ENCODE measurements at regions not wholly inside any gene's neighbourhood (a gene's known extent, or its start where the extent isn't known, plus 50 kb on each side); places are given as distances from the start of the nearest gene placed in this dataset.
"Not testable (repeated sequence)": the region's sequence is repeated elsewhere in the genome, so short reads cannot be mapped to it uniquely, and the experiment has no call there.

DNA sequence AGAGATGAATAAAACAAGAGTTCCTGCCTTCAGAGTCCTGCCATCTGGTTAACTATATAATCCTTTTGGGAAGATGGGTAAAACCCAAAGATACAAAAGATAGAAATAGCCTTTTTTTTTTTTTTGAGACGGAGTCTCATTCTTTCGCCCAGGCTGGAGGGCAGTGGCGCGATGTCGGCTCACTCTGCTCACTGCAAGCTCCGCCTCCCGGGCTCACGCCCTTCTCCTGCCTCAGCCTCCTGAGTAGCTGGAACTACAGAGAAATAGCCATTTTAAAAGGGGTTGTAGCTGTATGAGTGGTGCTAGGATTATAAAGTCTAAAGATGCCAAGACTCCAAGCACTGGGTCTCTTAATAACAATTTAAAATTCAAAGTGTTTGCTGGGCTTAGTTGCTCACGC is 97.2 kb downstream of the KDR start:
- DNase-seq = no peak

- no peak for DNase-seq
Observed at GRCh38 chr4:55027596-55027995, 97.8 kb downstream of the KDR start.

DNA sequence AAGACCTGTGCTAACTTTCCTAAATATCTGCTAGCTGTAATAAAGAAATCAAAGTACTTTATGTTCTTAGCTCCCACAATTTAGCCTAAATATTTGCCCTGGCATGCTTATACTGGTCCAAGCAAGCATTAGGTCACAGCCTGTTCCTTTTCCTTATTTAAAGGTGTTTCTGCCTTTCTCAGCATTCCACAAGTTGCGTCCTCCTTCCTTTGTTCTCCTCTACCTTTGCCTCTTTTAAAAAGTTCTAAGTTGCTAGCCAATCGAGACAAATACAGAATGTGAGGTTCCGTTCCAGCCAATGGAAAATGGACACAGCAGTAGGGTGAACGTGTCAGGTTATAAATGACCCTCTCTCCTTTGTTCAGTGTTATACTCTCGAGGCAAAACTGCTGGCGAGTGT is 99.9 kb downstream of the KDR start:
- DNase-seq = not testable (repeated sequence)

DNA sequence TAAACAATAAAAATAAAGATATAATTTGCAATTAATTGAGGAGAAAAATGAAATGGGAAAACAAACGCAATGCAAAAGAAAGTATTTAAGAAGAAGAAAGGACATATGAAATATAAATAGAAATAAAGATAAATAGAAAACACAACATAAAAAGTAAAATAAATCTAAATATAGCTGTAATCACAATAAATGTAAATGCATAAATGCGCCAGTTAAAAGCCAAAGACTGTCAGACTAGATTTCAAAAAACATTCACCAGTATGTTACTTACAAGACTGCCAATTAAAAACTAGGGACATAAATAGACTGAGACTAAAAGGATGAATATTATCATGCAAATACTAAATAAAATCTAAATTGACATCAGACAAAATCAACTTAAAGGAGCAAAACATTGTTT is 102.4 kb downstream of the KDR start:
- no peak for DNase-seq

DNA sequence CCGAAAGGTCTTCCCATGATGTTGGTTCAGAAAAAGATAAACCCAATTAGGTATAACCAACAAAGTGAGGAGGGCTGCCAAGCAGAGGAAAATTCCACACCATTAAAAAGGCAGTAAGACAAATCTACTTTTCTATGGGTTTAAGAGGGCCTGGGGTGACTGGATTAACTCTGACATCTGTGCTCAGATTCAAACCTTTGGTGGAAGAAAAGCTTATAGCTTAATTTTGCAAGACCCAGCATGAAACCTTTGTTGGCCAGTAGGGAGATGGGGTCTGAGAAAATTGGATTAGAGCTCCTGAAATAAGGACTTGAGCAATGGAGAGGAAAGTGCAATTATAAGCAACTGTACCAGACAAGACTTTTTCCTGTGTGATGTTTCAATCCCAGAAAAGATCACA is 104.2 kb downstream of the KDR start:
- no peak for DNase-seq

DNA sequence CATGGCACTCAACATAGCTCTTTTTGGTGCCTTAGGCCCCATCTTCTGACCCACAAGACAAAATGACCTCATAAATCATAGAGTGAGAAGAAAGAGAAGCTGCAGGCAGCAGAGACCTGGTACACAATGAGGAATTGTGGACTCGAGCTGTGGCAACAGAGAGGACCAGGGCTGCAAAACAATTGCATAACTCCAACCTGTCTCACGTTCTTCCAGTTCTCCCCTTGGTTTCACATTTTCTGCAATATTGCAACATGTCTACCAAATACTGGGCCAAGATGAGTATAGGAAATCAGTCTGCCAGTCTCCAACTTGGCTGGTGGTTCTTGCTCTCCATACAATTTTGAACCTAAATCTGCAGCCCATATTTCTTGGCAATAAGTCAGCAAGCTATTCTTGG is 105.3 kb downstream of the KDR start:
- no peak for DNase-seq

DNA sequence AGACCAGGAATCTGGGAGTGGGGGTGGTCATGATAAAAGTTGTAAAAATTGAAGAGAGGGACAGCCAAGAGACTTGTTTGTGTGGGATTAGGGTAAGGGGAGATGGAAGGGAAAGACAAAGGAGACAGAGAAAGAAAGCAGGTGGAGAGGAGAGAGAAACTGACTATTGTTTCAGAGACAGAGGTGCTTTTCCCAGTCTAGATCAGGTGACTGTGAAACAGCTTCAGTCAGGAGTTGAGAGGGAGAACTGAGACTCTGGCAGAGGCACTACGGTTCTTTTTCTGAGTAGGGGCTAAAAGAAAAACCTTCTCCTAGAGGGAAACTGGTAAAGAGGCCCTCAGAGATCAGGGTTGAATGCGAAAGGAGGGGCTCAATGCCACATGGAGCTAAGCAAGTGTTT is 106.4 kb downstream of the KDR start:
- DNase-seq = no peak

- DNase-seq = no peak
Observed at GRCh38 chr4:55018521-55018920, 106.9 kb downstream of the KDR start.

DNA sequence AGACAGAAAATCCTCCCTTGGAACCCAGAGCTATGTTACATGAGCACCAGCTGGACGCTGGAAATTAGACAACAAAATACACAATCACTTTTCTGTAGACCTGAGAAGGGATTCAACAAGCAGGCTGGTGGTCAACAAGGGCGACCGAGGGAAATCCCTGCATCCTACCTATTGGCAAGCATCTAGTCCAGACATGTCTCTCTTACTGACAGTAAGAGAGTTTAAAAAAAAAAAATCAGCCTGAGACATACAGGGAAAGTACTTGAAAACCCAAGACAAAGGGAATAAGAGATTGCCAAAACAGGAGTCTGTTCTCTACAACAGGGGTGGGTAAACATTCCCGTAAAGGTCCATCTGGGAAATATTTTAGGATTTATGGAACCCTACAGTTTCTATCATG is 108.0 kb downstream of the KDR start:
- no peak for DNase-seq

- DNase-seq = no peak
Observed at GRCh38 chr4:55016131-55016530, 109.3 kb downstream of the KDR start.

DNA sequence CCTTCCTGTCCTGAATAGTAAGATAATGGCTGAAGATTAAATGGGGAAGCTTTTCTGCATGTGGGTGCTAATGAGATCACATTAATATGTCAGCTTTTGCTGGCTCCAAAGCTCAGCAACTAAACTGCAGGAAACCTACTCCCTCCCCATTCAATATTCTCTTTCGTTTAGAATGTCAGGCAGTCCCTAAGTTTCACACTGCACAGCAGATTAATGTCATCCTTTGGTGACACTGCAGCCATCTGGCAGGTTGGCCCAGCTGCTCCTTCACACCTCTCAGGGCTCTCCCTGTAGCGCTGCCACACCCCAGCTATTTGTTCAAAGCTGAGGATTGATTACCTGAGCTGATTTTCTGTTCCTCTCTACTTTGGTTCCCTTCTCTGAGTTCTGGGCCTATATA is 110.5 kb downstream of the KDR start:
- no peak for DNase-seq

DNA sequence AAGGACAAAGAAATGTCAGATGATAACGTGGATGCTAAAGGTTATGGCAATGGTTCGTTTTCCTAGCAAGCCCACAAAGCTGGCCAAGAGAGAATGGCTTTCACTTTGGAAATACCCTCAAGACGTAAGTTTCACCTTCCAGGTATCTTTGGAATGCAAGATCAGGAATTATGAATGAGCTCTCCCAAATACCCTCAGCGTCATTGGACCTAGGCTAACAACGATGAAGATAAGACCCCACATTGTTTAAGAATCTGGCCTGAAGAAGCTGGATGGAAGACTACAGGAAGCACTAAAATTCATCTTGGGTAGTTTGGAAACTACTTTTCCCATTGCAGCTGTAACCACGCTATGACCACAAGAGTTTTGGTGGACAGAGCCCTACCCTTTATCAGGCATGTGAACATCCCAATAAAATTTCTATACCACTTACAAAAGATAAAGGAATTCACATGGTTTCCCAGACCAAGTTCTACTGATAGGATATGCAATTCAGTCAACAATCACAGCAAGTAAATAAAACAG is 111.9 kb downstream of the KDR start:
- no peak for DNase-seq

DNA sequence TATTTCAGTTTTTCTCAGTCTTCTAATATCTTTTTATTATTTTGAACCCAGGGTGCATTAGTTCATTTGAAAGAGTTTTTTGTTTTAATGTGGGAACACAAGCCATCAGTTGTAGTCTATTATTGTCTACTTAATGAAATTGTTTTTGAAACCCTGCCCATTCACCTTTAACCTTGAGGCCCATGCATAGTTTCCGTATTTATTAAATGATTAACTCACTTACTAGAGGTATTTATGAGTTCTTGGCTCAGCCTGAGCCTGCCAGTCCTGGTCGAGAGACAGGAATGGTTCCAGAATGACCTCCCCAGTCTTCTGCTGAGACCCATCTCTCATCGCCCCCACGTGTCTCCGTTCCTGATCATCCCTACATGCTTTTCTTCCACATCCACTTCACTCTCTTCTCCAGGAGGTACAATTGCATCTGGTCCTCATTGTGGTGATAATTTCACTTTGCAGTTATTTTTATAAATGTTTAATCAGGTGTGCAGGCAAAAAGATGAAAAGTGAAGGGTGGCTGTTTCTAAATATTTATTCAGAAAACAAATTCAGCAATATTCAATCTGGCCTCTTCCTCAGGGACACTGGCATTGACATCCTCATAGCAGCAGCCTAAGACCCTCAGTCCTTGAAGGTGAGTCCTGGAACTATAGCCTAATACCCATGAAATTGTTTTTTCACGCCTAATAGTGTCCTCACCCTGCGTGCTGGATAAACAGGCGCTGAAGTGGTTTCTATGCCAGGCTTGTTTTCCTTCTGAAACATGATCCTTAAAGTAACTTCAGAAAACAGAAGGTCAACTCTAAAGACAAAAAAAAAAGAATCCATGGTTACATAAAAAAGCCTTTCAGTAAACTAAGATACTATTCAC is 112.8 kb downstream of the KDR start:
- no peak for DNase-seq

- no peak for DNase-seq
Observed at GRCh38 chr4:55011761-55012160, 113.6 kb downstream of the KDR start.

DNA sequence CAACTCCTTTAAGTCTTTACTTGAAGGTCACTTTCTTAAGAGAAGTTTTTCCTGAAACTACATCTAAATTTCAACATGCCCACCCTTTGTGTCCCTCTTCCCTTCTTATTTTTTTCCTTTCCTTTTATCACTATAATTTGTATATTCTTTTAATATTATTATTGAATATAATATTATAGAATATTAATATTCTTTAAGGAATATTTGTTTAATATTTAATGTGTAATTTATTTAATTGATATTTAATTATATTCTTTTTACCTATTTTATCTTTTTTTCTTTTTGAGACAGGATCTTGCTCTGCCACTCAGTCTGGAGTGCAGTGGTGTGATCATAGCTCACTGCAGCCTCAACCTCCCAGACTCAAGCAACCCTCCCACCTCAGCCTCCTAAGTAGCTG is 114.8 kb downstream of the KDR start:
- no peak for DNase-seq

DNA sequence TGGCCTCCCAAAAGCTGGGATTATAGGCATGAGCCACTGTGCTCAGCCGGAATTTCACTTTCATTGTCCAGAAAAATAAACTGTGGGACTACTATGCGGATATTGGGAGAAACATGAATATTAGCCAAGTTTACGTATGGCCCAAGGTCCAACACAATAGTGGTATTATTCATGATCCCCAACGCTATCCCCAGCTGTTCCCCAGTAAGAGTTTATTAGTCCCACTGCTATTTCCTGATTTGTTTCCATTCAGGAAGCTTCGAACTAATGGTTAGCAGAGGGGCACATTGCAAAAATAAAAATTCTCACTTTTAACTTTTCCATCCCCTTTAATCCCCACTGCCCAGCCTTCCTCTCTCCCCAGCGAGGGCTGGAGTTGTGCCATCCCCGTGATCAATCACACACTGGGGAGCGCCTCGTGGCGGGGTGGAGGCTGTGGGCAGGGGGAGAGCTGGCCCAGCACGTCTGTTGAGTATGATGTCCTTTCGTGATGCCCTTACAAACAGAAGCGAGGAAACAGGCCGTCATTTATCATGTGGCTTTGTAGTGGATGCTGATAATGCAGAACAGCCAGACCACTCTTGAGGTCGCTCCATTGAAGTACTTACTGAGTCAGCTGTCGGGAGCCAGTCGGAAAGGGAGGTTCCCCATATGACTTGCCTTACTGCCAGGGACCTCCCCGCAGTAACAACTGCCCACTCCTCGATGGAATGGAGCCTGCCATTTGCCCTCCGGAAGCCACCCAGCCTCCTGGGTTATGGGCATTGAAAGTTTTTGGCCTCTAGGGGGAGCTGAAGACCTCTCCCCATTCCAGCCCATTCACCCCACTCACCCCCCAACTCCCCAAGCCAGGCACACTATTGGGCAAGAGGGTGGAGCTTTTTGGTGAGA is 117.0 kb downstream of the KDR start:
- no peak for DNase-seq

DNA sequence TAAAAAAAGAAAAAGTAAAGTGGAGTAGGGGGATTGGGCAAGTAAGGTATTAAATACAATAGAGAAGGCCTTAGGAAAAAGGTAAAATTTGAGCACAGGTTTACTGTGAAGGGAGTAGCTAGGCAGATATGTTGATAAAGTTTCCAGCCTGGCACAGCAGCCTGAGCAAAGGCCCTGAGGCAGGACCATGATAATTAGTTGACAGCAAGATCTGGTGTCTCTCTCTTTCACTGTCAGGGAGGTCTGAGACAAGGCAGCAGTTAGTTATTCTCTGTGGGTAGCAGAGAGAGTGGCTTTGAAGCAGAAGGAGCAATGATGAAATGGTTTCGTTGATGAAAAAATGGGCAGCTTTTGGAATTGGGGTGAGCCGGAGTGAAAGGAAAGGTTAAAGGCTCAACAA is 119.5 kb downstream of the KDR start:
- DNase-seq = no peak

DNA sequence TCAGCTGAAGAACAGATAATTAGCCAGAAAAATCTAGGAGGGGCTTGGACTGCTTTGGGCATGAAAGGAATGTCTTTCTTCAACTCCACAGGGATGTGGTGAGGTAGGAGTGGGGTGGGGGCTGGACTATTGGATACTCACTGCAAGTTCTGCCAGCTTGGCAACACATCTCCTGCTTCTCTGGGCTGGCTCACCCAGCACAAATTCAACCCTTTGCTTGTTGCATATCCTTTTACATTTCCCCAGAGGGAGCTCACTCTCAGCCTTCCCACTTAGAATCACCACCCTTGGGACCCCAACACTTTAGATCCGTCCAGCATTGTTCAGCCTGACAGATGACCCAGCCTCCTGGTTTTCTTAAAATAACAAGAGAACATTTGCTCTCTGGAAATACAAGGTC is 120.6 kb downstream of the KDR start:
- DNase-seq = no peak

DNA sequence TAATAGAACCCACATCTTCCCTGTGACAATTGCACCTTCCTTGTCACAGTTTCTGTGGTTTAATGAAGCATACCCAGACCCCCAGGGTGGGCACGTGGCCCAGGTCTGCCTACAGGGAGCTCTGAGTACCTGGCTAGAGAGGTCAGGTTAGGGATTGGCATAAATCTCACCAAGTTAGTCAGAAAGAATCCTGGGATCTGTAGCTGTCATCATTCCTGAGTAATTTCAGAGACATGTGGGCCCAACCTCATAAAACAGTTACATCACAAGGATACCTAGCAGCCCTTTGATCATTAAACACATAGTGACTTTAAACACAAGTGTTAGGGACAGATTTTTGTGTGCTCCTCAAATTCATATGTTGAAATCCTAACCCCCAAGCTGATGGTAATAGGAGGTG is 123.0 kb downstream of the KDR start:
- DNase-seq = no peak

GRCh38 chr4:55001538-55001937 is 123.9 kb downstream of the KDR start:
- no peak for DNase-seq

- no peak for DNase-seq
Observed at GRCh38 chr4:54999003-54999402, 126.4 kb downstream of the KDR start.

DNA sequence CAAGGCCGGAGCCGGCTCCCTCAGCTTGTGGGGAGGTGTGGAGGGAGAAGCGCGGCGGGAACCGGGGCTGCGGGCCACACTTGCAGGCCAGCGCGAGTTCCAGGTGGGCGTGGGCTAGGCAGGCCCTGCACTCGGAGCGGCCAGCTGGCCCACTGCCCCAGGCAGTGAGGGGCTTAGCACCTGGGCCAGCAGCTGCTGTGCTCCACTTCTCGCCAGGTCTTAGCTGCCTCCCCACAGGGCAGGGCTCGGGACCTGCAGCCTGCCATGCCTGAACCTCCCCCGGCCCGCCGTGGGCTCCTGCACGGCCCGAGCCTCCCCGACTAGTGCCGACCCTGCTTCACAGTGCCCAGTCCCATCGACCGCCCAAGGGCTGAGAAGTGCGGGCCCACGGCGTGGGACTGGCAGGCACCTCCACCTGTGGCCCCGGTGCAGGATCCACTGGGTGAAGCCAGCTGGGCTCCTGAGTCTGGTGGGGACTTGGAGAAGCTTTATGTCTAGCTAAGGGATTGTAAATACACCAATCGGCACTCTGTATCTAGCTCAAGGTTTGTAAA is 131.8 kb downstream of the KDR start:
- not testable (repeated sequence) for DNase-seq

GRCh38 chr4:54992266-54992665 is 133.1 kb downstream of the KDR start:
- no peak for DNase-seq
